WI38 (cell line): ENCODE measurements at regions not wholly inside any gene's neighbourhood (a gene's known extent, or its start where the extent isn't known, plus 50 kb on each side); places are given as distances from the start of the nearest gene placed in this dataset.
"Not testable (repeated sequence)": the region's sequence is repeated elsewhere in the genome, so short reads cannot be mapped to it uniquely, and the experiment has no call there.

Experiments used
- H3K4me3 ChIP-seq: 2 replicates; pipeline ENCODE4 v1.5.1; 2011; ENCODE audit warnings: low read depth, mild to moderate bottlenecking, control low read depth, low read length
- TF ChIP-seq, protein P1 (sequence below): IDR thresholded peaks from 2 replicates; pipeline ENCODE4 v1.5.1; 2012; ENCODE audit warnings: low read depth, mild to moderate bottlenecking, control low read depth, low read length

DNA sequence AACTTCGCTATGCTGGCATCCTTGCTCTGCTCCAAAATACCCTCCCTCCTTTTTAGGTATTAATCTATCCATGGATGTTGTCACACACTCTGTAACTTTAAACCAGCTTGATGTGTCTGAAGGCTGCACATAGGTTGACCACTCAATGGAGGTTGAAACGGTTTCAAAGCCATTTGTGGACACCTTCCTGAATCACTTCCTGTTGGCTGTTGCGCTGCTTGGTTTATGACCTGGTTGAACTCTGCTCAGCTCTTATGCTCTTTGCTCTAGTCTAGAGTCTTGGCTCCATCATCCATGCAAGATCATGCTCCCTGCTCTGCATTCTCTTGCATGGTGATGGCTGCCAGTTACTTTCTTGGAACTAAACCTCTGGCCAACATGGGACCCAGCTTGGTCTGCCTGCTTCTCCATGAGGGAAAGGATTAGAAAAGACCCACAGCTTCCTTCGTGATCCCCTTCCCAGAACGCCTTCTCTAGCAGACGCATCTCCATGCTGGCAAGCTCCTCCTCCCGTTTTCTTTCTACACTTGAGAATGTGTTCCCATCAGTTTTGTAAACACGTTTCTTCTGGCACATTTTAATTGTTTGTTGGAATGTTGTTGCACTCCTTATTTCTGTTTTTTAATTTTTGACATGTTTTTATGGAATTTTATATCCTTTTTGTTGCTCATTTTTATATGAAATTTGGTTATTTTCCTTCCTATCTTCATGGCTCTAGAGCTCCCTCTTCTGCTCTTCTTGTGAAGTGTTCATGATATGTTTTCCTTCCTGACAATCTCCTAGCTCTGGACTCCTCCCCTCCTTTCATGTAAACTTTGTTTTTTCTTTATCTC lies 149.8 kb downstream of the XPNPEP1 start:
- no peak overlapping the region for H3K4me3 ChIP-seq
- TF ChIP-seq, protein P1, sequence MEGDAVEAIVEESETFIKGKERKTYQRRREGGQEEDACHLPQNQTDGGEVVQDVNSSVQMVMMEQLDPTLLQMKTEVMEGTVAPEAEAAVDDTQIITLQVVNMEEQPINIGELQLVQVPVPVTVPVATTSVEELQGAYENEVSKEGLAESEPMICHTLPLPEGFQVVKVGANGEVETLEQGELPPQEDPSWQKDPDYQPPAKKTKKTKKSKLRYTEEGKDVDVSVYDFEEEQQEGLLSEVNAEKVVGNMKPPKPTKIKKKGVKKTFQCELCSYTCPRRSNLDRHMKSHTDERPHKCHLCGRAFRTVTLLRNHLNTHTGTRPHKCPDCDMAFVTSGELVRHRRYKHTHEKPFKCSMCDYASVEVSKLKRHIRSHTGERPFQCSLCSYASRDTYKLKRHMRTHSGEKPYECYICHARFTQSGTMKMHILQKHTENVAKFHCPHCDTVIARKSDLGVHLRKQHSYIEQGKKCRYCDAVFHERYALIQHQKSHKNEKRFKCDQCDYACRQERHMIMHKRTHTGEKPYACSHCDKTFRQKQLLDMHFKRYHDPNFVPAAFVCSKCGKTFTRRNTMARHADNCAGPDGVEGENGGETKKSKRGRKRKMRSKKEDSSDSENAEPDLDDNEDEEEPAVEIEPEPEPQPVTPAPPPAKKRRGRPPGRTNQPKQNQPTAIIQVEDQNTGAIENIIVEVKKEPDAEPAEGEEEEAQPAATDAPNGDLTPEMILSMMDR: peak; percentile 21; the same call in 1 of the 2 replicates

DNA sequence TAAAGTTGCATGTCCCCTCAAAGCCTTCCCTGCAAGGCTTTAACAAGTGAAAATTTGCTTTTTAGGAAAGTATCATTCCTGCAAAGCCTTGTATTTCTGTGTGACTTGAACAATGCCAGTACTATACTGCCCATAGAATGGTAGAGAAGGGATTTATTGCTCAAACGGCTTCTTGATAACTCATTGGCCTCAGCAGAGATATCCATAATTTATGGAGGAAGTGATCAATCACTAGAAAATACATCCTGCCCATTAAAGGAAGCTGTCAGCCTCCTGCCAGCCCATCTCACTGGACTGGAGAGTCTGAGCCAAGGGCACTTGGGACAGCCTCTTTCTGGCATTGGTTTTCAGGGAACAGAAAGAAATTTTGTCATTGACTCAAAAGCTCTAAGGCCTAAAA lies 152.6 kb downstream of the XPNPEP1 start:
- no peak overlapping the region for H3K4me3 ChIP-seq
- TF ChIP-seq, protein P1: no peak

DNA sequence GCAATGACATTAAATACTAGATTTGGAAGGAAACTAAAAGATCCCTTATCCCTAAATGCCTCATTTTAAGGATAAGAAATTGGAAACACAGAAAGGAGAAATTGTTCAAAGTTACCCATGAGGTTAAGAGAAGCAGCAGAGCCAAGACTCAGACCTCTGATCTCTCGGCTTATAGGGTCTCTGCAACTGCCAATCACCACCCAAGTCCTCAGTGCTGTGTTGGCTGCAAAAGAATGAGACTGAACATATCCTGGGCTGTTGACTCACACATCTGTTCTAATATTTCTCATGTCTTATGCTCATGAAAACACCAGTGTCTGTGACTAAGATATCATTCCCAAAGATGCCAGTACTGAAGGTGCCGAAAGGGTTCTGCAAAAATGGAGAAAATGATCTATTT lies 153.3 kb downstream of the XPNPEP1 start:
- TF ChIP-seq, protein P1: no peak

DNA sequence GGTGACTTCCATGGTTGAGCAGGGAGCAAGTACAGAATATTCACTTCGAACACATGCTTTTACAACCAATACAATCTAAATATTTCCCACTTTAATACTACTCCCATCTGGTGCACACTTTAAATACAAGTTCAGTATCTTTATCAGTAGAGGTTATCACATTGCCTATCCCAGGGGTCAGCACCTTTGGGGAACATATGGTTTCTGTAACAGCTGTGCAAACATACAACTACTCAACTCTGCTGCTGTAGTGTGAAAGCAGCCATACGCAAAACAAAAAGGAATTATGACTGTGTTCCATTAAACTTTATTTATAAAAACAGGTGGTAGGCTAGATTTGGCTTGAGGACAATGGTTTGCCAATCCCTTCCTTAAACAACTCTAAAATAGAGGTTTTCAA lies 157.5 kb downstream of the XPNPEP1 start:
- TF ChIP-seq, protein P1: no peak
- H3K4me3 ChIP-seq: no peak overlapping the region

More for the DNA sequence above, 153.3 kb downstream of the XPNPEP1 start:
- no peak overlapping the region for H3K4me3 ChIP-seq

DNA sequence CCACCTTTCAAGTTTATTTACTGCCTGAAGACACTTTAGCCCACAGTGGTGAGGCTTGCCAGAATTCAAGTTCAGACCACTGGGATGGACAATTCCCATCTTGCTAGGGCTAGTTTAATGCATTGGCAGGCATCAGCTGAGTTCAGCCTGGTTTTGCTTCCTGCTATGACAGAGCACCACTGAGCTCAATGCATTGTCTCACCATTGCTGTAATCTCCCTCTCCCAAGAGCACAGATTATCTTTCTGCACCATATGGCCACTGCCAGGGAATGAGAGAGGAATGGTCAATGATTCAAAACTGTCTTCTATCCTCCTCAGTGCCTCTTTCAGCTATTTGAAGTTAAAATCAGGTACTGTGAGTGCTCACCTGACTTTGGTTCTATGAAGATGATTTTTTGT lies 160.8 kb downstream of the XPNPEP1 start:
- no peak overlapping the region for H3K4me3 ChIP-seq
- TF ChIP-seq, protein P1: no peak

DNA sequence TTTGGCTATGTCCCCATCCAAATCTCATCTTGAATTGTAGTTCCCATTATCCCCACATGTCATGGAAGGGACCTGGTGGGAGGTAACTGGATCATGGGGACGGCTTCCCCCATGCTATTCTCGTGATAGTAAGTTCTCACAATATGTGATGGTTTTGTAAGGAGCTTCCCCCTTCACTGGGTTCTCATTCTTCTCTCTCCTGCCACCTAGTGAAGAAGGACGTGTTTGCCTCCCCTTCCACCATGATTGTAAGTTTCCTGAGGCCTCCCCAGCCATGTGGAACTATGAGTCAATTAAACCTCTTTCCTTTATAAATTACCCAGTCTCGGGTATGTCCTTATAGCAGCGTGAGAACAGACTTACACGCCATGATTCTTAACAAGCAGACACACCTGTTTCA lies 165.6 kb downstream of the XPNPEP1 start:
- H3K4me3 ChIP-seq: not testable (repeated sequence)

DNA sequence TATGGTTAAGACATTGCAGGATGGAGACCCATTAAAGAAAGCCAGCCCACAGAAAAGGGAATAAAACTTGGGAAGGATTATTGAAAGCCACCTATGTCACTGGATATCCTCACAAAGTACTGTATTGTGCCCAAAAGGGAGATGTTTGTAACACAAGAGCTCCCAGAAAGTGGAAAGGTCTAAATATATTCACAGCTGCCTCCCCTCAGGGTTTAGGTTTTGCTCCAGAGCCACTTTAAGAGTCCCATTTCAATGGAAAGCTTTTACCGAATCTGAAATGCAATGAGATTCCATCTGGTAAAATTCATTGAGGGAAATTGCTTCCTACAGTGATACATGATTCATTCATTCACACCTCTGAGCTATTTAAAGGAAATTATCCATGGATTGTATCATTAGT lies 176.4 kb downstream of the XPNPEP1 start:
- TF ChIP-seq, protein P1: no peak

DNA sequence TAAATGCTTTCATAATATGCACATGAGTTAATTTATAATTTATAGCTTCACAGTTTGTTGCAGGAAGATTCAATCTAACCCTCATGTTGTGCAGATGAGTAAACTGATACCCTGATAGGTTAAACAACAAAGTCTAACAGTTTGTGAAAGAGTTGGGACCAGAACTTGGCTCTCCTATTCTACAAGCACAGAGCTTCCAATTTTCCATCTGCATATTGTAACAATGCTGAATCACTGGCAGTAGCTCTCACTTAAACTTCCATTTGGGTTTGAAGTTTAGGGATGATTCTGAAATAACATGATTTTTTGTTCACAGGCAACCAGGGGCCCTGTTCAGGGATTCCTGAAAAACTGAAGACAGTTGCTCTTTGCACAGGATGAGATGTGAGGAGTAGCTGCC lies 179.3 kb downstream of the XPNPEP1 start:
- TF ChIP-seq, protein P1: no peak
- no peak overlapping the region for H3K4me3 ChIP-seq

More for the DNA sequence above, 176.4 kb downstream of the XPNPEP1 start:
- no peak overlapping the region for H3K4me3 ChIP-seq
